Neural cell (in vitro differentiated cells): ENCODE measurements at regions not wholly inside any gene's neighbourhood (a gene's known extent, or its start where the extent isn't known, plus 50 kb on each side); places are given as distances from the start of the nearest gene placed in this dataset.

Source experiments
- H2AFZ ChIP-seq: fragments of 200-600, 300-800 bp; sonication (generic), shearing (Covaris generic); 2 replicates; pipeline ENCODE4 v1.6.0; 2014; ENCODE audit warnings: low read depth, mild to moderate bottlenecking, antibody characterized with exemption, low read length, moderate library complexity
- H3F3A ChIP-seq: fragments of 200-600 bp; shearing (Covaris generic); 2 replicates; pipeline ENCODE4 v1.6.1; 2016; ENCODE audit warnings: mild to moderate bottlenecking, moderate library complexity, mixed read lengths, antibody characterized with exemption, low read length; ENCODE audit not compliant: insufficient read depth, poor library complexity, severe bottlenecking
- H3K27ac ChIP-seq: fragments of 200-600, 300-800 bp; sonication (generic), shearing (Covaris generic); 2 replicates; pipeline ENCODE4 v1.5.1; 2014; ENCODE audit warnings: mild to moderate bottlenecking, low read length, moderate library complexity
- H3K27me3 ChIP-seq: fragments of 300-800, 200-600 bp; sonication (generic), shearing (Covaris generic); 2 replicates; pipeline ENCODE4 v1.6.0; 2014; ENCODE audit warnings: mild to moderate bottlenecking, low read depth, low read length, moderate library complexity; ENCODE audit not compliant: insufficient read depth
- H3K36me3 ChIP-seq: fragments of 300-800, 200-600 bp; sonication (generic), shearing (Covaris generic); 2 replicates; pipeline ENCODE4 v1.5.1; 2014; ENCODE audit warnings: mild to moderate bottlenecking, antibody characterized with exemption, low read length, moderate library complexity; ENCODE audit not compliant: insufficient read depth
- H3K4me2 ChIP-seq: fragments of 300-800, 200-600 bp; sonication (generic), shearing (Covaris generic); 2 replicates; pipeline ENCODE4 v1.6.0; 2014; ENCODE audit warnings: mild to moderate bottlenecking, low read length
- H3K4me3 ChIP-seq: fragments of 300-800, 200-600 bp; sonication (generic), shearing (Covaris generic); 2 replicates; pipeline ENCODE4 v1.5.1; 2014; ENCODE audit warnings: mild to moderate bottlenecking, low read length, moderate library complexity
- H3K79me2 ChIP-seq: fragments of 200-600 bp; shearing (Covaris generic); replicated peaks from 2 replicates; pipeline ENCODE4 v1.6.0; 2014; ENCODE audit warnings: mild to moderate bottlenecking, low read length, moderate library complexity; ENCODE audit not compliant: insufficient read depth
- H3K9ac ChIP-seq: fragments of 300-800, 200-600 bp; sonication (generic), shearing (Covaris generic); 2 replicates; pipeline ENCODE4 v1.6.1; 2016; ENCODE audit warnings: mild to moderate bottlenecking, low read length, mixed read lengths
- H3K9me2 ChIP-seq: fragments of 200-600 bp; shearing (Covaris generic); 2 replicates; pipeline ENCODE4 v1.6.1; 2016; ENCODE audit warnings: mild to moderate bottlenecking, low read length, mixed read lengths; ENCODE audit not compliant: insufficient read depth
- H3K9me3 ChIP-seq: fragments of 200-600, 300-800 bp; sonication (generic), shearing (Covaris generic); 2 replicates; pipeline ENCODE4 v1.6.1; 2016; ENCODE audit warnings: mild to moderate bottlenecking, mixed run types, low read length, moderate library complexity, mixed read lengths
- H4K20me1 ChIP-seq: fragments of 200-600 bp; shearing (Covaris generic); 2 replicates; pipeline ENCODE4 v1.6.1; 2016; ENCODE audit warnings: mild to moderate bottlenecking, mixed run types; ENCODE audit not compliant: insufficient read depth
- EP300 ChIP-seq: fragments of 450-650 bp; conservative IDR thresholded peaks from 2 replicates; pipeline ENCODE4 v1.6.1; 2014; ENCODE audit warnings: antibody characterized with exemption, mild to moderate bottlenecking, moderate library complexity; ENCODE audit not compliant: poor library complexity, severe bottlenecking
- EZH2 ChIP-seq: fragments of 200-600, 300-800 bp; shearing (Covaris generic), sonication (generic); IDR thresholded peaks from 2 replicates; pipeline ENCODE4 v1.6.1; 2014; ENCODE audit warnings: antibody characterized with exemption, low read length, borderline replicate concordance, mild to moderate bottlenecking; ENCODE audit not compliant: insufficient read depth, poor library complexity, severe bottlenecking
- MXI1 ChIP-seq: fragments of 450-650 bp; conservative IDR thresholded peaks from 2 replicates; pipeline ENCODE4 v1.6.1; 2014; ENCODE audit warnings: antibody characterized with exemption, mild to moderate bottlenecking; ENCODE audit not compliant: poor library complexity, severe bottlenecking
- POLR2AphosphoS5 ChIP-seq: IDR thresholded peaks from 2 replicates; pipeline ENCODE4 v1.6.1; 2012
- RAD21 ChIP-seq: fragments of 450-650 bp; conservative IDR thresholded peaks from 2 replicates; pipeline ENCODE4 v1.6.1; 2014; ENCODE audit warnings: antibody characterized with exemption, mild to moderate bottlenecking, moderate library complexity
- SMC3 ChIP-seq: fragments of 450-650 bp; conservative IDR thresholded peaks from 2 replicates; pipeline ENCODE4 v1.6.1; 2014; ENCODE audit warnings: antibody characterized with exemption, mild to moderate bottlenecking, moderate library complexity; ENCODE audit not compliant: poor library complexity
- TAF1 ChIP-seq: IDR thresholded peaks from 2 replicates; pipeline ENCODE4 v1.6.1; 2012; ENCODE audit warnings: low read depth
- TF ChIP-seq, protein P1 (sequence below): IDR thresholded peaks from 2 replicates; pipeline ENCODE4 v1.6.1; 2012; ENCODE audit warnings: borderline replicate concordance
- TF ChIP-seq, protein P2 (sequence below): fragments of 450-650 bp; IDR thresholded peaks from 2 replicates; pipeline ENCODE4 v1.5.1; 2014; ENCODE audit warnings: antibody characterized with exemption, mild to moderate bottlenecking, moderate library complexity; ENCODE audit not compliant: poor library complexity, severe bottlenecking

DNA sequence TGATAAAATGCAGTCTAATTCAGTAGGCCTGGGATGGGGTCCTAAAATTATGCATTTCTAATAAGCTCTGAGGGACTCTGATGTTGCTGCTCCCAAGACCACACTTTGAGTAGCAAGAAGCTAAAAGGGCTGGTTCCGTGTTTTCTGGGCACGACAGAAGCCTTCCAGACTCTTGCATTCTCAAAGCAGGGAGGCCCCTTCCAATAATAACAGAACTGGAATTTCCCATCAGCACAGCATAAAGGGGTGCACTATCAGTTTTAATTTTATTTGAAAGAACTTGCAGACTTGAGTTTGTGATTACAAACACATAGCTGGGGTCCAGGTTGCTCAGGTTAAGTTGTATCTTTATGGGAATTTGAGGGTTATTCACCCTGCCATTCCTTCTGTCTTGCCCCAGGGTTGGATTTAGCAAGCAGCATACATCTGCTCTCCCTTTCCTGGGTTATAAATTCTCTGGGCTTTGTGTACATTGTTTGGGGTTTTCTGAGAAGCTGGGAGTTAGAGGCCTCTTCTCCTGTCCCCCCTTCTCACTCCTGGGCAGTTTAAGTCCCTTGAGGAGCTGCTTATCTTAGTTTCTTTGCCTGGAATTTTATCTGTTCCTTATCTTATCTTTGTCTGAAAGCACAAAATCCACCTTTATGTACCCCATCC lies 94.2 kb upstream of the SLC2A1 start:
- no peaks in the 10 kb centered on the region for H3K79me2 ChIP-seq
- no peak overlapping the region for H3K4me3 ChIP-seq
- no peaks in the 10 kb centered on the region for H4K20me1 ChIP-seq
- no peak overlapping the region for H3K27ac ChIP-seq
- H3K27me3 ChIP-seq = no peaks in the 10 kb centered on the region
- H3K9me3 ChIP-seq = no peaks in the 10 kb centered on the region
- no peak overlapping the region for H3K9ac ChIP-seq
- no peak overlapping the region for H3K4me2 ChIP-seq
- H3K9me2 ChIP-seq = no peaks in the 10 kb centered on the region
- no peaks in the 10 kb centered on the region for H3K36me3 ChIP-seq
- no peaks in the 10 kb centered on the region for H3F3A ChIP-seq
- TF ChIP-seq TAF1 (no peak), EZH2 (no peak), RAD21 (no peak), SMC3 (no peak), POLR2AphosphoS5 (no peak), MXI1 (no peak), EP300 (no peak)
- TF ChIP-seq, protein P1, sequence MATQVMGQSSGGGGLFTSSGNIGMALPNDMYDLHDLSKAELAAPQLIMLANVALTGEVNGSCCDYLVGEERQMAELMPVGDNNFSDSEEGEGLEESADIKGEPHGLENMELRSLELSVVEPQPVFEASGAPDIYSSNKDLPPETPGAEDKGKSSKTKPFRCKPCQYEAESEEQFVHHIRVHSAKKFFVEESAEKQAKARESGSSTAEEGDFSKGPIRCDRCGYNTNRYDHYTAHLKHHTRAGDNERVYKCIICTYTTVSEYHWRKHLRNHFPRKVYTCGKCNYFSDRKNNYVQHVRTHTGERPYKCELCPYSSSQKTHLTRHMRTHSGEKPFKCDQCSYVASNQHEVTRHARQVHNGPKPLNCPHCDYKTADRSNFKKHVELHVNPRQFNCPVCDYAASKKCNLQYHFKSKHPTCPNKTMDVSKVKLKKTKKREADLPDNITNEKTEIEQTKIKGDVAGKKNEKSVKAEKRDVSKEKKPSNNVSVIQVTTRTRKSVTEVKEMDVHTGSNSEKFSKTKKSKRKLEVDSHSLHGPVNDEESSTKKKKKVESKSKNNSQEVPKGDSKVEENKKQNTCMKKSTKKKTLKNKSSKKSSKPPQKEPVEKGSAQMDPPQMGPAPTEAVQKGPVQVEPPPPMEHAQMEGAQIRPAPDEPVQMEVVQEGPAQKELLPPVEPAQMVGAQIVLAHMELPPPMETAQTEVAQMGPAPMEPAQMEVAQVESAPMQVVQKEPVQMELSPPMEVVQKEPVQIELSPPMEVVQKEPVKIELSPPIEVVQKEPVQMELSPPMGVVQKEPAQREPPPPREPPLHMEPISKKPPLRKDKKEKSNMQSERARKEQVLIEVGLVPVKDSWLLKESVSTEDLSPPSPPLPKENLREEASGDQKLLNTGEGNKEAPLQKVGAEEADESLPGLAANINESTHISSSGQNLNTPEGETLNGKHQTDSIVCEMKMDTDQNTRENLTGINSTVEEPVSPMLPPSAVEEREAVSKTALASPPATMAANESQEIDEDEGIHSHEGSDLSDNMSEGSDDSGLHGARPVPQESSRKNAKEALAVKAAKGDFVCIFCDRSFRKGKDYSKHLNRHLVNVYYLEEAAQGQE = no peak
- TF ChIP-seq, protein P2, sequence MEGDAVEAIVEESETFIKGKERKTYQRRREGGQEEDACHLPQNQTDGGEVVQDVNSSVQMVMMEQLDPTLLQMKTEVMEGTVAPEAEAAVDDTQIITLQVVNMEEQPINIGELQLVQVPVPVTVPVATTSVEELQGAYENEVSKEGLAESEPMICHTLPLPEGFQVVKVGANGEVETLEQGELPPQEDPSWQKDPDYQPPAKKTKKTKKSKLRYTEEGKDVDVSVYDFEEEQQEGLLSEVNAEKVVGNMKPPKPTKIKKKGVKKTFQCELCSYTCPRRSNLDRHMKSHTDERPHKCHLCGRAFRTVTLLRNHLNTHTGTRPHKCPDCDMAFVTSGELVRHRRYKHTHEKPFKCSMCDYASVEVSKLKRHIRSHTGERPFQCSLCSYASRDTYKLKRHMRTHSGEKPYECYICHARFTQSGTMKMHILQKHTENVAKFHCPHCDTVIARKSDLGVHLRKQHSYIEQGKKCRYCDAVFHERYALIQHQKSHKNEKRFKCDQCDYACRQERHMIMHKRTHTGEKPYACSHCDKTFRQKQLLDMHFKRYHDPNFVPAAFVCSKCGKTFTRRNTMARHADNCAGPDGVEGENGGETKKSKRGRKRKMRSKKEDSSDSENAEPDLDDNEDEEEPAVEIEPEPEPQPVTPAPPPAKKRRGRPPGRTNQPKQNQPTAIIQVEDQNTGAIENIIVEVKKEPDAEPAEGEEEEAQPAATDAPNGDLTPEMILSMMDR = no peak
- H2AFZ ChIP-seq = no peak overlapping the region

DNA sequence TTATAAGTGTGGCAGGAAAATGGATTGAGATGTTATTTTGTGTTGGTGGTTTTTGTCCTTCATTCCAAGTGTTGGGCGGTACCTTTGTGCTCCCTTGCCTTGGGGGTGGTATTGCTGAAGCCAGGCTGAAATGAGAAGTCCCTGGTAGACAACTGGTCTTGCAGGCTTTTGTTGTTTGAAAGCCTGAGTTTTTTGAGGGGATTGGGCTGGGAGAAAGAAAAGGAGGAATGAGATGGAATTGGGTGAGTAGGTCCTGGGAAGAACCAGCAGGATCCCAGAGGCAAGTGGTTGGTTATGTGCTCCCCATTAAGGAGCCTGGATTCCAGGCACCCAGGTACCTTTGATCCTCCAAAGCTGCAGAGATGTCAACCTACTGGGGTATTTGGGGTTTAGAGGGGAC lies 93.7 kb upstream of the SLC2A1 start:
- Histone ChIP-seq H3F3A (no peaks in the 10 kb centered on the region), H3K79me2 (no peaks in the 10 kb centered on the region), H3K9me2 (no peaks in the 10 kb centered on the region), H3K27me3 (no peaks in the 10 kb centered on the region), H4K20me1 (no peaks in the 10 kb centered on the region), H3K4me3 (no peak overlapping the region), H3K36me3 (no peaks in the 10 kb centered on the region), H3K27ac (no peak overlapping the region), H2AFZ (no peak overlapping the region), H3K4me2 (no peak overlapping the region), H3K9ac (no peak overlapping the region), H3K9me3 (no peaks in the 10 kb centered on the region)
- TF ChIP-seq TAF1 (no peak), MXI1 (no peak), EP300 (no peak), POLR2AphosphoS5 (no peak), SMC3 (no peak), RAD21 (no peak), EZH2 (no peak)
- TF ChIP-seq, protein P1 = no peak
